ENCODE measurements at regions not wholly inside any gene's neighbourhood (a gene's known extent, or its start where the extent isn't known, plus 50 kb on each side); places are given as distances from the start of the nearest gene placed in this dataset.
"Not testable (repeated sequence)": the region's sequence is repeated elsewhere in the genome, so short reads cannot be mapped to it uniquely, and the experiment has no call there.

GRCh38 chr5:86465052-86465838 lies 152.5 kb upstream of the COX7C start:
- TF ChIP-seq SP1 (IDR thresholded peaks at IDR 0.05) = no peak
- TF ChIP-seq GABPA (IDR thresholded peaks at IDR 0.05 in 1 of 2, conservative IDR thresholded peaks at IDR 0.05 in 1 of 2) = no peak
- TF ChIP-seq, protein P1, sequence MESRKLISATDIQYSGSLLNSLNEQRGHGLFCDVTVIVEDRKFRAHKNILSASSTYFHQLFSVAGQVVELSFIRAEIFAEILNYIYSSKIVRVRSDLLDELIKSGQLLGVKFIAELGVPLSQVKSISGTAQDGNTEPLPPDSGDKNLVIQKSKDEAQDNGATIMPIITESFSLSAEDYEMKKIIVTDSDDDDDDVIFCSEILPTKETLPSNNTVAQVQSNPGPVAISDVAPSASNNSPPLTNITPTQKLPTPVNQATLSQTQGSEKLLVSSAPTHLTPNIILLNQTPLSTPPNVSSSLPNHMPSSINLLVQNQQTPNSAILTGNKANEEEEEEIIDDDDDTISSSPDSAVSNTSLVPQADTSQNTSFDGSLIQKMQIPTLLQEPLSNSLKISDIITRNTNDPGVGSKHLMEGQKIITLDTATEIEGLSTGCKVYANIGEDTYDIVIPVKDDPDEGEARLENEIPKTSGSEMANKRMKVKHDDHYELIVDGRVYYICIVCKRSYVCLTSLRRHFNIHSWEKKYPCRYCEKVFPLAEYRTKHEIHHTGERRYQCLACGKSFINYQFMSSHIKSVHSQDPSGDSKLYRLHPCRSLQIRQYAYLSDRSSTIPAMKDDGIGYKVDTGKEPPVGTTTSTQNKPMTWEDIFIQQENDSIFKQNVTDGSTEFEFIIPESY (IDR thresholded peaks at IDR 0.05) = no peak
- no peak for TF ChIP-seq NR2F2 (IDR thresholded peaks at IDR 0.05)
- TF ChIP-seq ATF3 (IDR thresholded peaks at IDR 0.05) = no peak
- no peak for TF ChIP-seq HNF4A (conservative IDR thresholded peaks at IDR 0.05)
- TF ChIP-seq TAF1 (conservative IDR thresholded peaks at IDR 0.05) = no peak
- no peak for TF ChIP-seq YY1 (IDR thresholded peaks at IDR 0.05)
- no peak for TF ChIP-seq RAD21 (IDR thresholded peaks at IDR 0.05)
- TF ChIP-seq FOXA1 (IDR thresholded peaks at IDR 0.05) = no peak
- no peak for TF ChIP-seq HNF4G (IDR thresholded peaks at IDR 0.05)
- TF ChIP-seq FOXA2 (IDR thresholded peaks at IDR 0.05) = no peak
- no peak for TF ChIP-seq EGR1 (IDR thresholded peaks at IDR 0.05; ENCODE audit: low read depth in 2 of 2)
- TF ChIP-seq JUND (IDR thresholded peaks at IDR 0.05) = no peak
- TF ChIP-seq RXRA (IDR thresholded peaks at IDR 0.05) = no peak
- TF ChIP-seq, protein P2, sequence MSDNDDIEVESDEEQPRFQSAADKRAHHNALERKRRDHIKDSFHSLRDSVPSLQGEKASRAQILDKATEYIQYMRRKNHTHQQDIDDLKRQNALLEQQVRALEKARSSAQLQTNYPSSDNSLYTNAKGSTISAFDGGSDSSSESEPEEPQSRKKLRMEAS (IDR thresholded peaks at IDR 0.05) = no peak
- no peak for TF ChIP-seq CTCF (IDR thresholded peaks at IDR 0.05; ENCODE audit: low read depth, low read length, missing input control)
- 56% methylated on average over 6 of the region's 6 CpGs for WGBS
- Histone ChIP-seq H3K36me3 (ENCODE audit: control insufficient read depth in 4 of 4, insufficient read depth in 3 of 4, low read depth in 1 of 4, low read length in 3 of 4) (no peaks in the 10 kb centered on the region), H3K4me3 (ENCODE audit: low read depth in 1 of 3, low read length in 3 of 3) (no peak overlapping the region), H3K4me1 (ENCODE audit: control insufficient read depth in 4 of 4, insufficient read depth in 4 of 4, low read length in 3 of 4) (peaks cover 0 to 9% (median 0%) of the 10 kb centered on the region in 4 donors), H3K9ac (ENCODE audit: low read depth in 1 of 2, low read length in 2 of 2) (no peak overlapping the region), H3K27ac (ENCODE audit: low read depth in 1 of 2, low read length in 2 of 2) (no peak overlapping the region), H3K27me3 (ENCODE audit: control insufficient read depth in 4 of 4, insufficient read depth in 4 of 4, low read length in 3 of 4) (no peaks in the 10 kb centered on the region), H3K9me3 (ENCODE audit: control insufficient read depth in 4 of 4, low read length in 3 of 4) (peaks cover 2 to 6% (median 4%) of the 10 kb centered on the region in 4 donors)
- DNase-seq (ENCODE audit: low spot score) = no peak

GRCh38 chr5:86466721-86467120 lies 151.0 kb upstream of the COX7C start:
- not testable (repeated sequence) for H3K36me3 ChIP-seq (ENCODE audit: control insufficient read depth in 4 of 4, insufficient read depth in 3 of 4, low read depth in 1 of 4, low read length in 3 of 4); H3K4me3 ChIP-seq (ENCODE audit: low read depth in 1 of 3, low read length in 3 of 3); DNase-seq (ENCODE audit: low spot score); H3K27ac ChIP-seq (ENCODE audit: low read depth in 1 of 2, low read length in 2 of 2); H3K9me3 ChIP-seq (ENCODE audit: control insufficient read depth in 4 of 4, low read length in 3 of 4); H3K9ac ChIP-seq (ENCODE audit: low read depth in 1 of 2, low read length in 2 of 2); H3K4me1 ChIP-seq (ENCODE audit: control insufficient read depth in 4 of 4, insufficient read depth in 4 of 4, low read length in 3 of 4); H3K27me3 ChIP-seq (ENCODE audit: control insufficient read depth in 4 of 4, insufficient read depth in 4 of 4, low read length in 3 of 4)
- WGBS = 96% methylated on average over 23 of the region's 23 CpGs

Data from liver (tissue), 8 donors.